Neuronal stem cell (in vitro differentiated cells): ENCODE measurements at regions not wholly inside any gene's neighbourhood (a gene's known extent, or its start where the extent isn't known, plus 50 kb on each side); places are given as distances from the start of the nearest gene placed in this dataset.

Source experiments
- DNase-seq: peaks from one replicate; pipeline ENCODE4 v3.0.0-alpha.2; 2013; ENCODE audit warnings: low spot score
- H2AFZ ChIP-seq: one replicate; pipeline ENCODE4 v1.6.1; 2013; ENCODE audit warnings: mild to moderate bottlenecking, low read length, inconsistent platforms
- H2AK5ac ChIP-seq: 2 replicates; pipeline ENCODE4 v1.6.1; 2013; ENCODE audit warnings: low read depth, mild to moderate bottlenecking, inconsistent platforms, low read length, moderate library complexity, mixed read lengths
- H2BK120ac ChIP-seq: 2 replicates; pipeline ENCODE4 v1.6.1; 2013; ENCODE audit warnings: low read depth, mild to moderate bottlenecking, inconsistent platforms, low read length, moderate library complexity, mixed read lengths
- H2BK12ac ChIP-seq: one replicate; pipeline ENCODE4 v1.6.1; 2013; ENCODE audit warnings: low read length, inconsistent platforms
- H2BK15ac ChIP-seq: 2 replicates; pipeline ENCODE4 v1.6.1; 2013; ENCODE audit warnings: mild to moderate bottlenecking, low read length, inconsistent platforms, mixed read lengths
- H2BK5ac ChIP-seq: one replicate; pipeline ENCODE4 v1.6.1; 2013; ENCODE audit warnings: inconsistent platforms, mild to moderate bottlenecking, low read length, moderate library complexity
- H3K14ac ChIP-seq: one replicate; pipeline ENCODE4 v1.6.1; 2013; ENCODE audit warnings: low read length, inconsistent platforms
- H3K18ac ChIP-seq: 2 replicates; pipeline ENCODE4 v1.6.1; 2013; ENCODE audit warnings: low read length, inconsistent platforms
- H3K23ac ChIP-seq: 2 replicates; pipeline ENCODE4 v1.6.1; 2013; ENCODE audit warnings: low read depth, mild to moderate bottlenecking, mixed read lengths, low read length, inconsistent platforms; ENCODE audit not compliant: poor library complexity
- H3K27ac ChIP-seq: replicated peaks from 3 replicates; pipeline ENCODE4 v1.5.1; 2013; ENCODE audit warnings: low read length, inconsistent platforms
- H3K27me3 ChIP-seq, 3 experiments: 2 replicates each; pipeline ENCODE4 v1.6.1; 2013; ENCODE audit warnings: low read length in 3 of 3, mild to moderate bottlenecking in 2 of 3, inconsistent platforms in 1 of 3, low read depth in 1 of 3, mixed read lengths in 1 of 3, moderate library complexity in 1 of 3; ENCODE audit not compliant: control insufficient read depth in 3 of 3, insufficient read depth in 3 of 3
- H3K36me3 ChIP-seq, 2 donors: replicated peaks in 1 of 2; 2 replicates each; pipeline ENCODE4 v1.6.1; 2013; ENCODE audit warnings: low read length in 2 of 2; ENCODE audit not compliant: control insufficient read depth in 2 of 2, insufficient read depth in 2 of 2
- H3K4ac ChIP-seq: 2 replicates; pipeline ENCODE4 v1.6.1; 2013; ENCODE audit warnings: inconsistent platforms, mild to moderate bottlenecking, low read length, moderate library complexity
- H3K4me1 ChIP-seq, 2 donors: 1 replicate in 1 of 2; 2 replicates in 1 of 2; pipeline ENCODE4 v1.6.1; 2013; ENCODE audit warnings: low read length in 2 of 2, low read depth in 1 of 2; ENCODE audit not compliant: control insufficient read depth in 2 of 2, insufficient read depth in 1 of 2
- H3K4me2 ChIP-seq: one replicate; pipeline ENCODE4 v1.6.1; 2013; ENCODE audit warnings: mild to moderate bottlenecking, low read length, inconsistent platforms; ENCODE audit not compliant: insufficient read depth, poor library complexity, severe bottlenecking
- H3K4me3 ChIP-seq, 2 donors: 2 replicates each; pipeline ENCODE4 v1.5.1; 2013; ENCODE audit warnings: low read length in 2 of 2, mild to moderate bottlenecking in 2 of 2, inconsistent platforms in 1 of 2, moderate library complexity in 1 of 2
- H3K79me1 ChIP-seq: one replicate; pipeline ENCODE4 v1.6.1; 2013; ENCODE audit warnings: low read depth, mild to moderate bottlenecking, inconsistent platforms, low read length, moderate library complexity
- H3K9ac ChIP-seq: one replicate; pipeline ENCODE4 v1.6.1; 2013; ENCODE audit warnings: mild to moderate bottlenecking, low read depth, low read length, inconsistent platforms; ENCODE audit not compliant: poor library complexity
- H3K9me3 ChIP-seq, 2 donors: replicated peaks in 1 of 2; 2 replicates each; pipeline versions ENCODE3 to v1.6.1; 2013; ENCODE audit warnings: low read length in 2 of 2, mild to moderate bottlenecking in 2 of 2, inconsistent platforms in 1 of 2, low read depth in 1 of 2, mixed read lengths in 1 of 2, moderate library complexity in 1 of 2; ENCODE audit not compliant: control insufficient read depth in 2 of 2, insufficient read depth in 1 of 2
- H4K8ac ChIP-seq: one replicate; pipeline ENCODE4 v1.6.1; 2013; ENCODE audit warnings: low read depth, mild to moderate bottlenecking, inconsistent platforms, low read length, moderate library complexity
- H4K91ac ChIP-seq: one replicate; pipeline ENCODE4 v1.6.1; 2013; ENCODE audit warnings: low read length, low read depth, mild to moderate bottlenecking, inconsistent platforms; ENCODE audit not compliant: poor library complexity
- WGBS, 2 donors: extraction: QIAGEN DNeasy Blood & Tissue Kit; methylation state at CpG; one replicate each; pipeline ENCODE4 v1.1.7; 2013; ENCODE audit warnings: missing lambda C conversion rate in 2 of 2, mixed read lengths in 1 of 2; ENCODE audit not compliant: insufficient read length in 2 of 2, insufficient replicate concordance in 1 of 2; ENCODE audit errors: extremely low coverage in 2 of 2; 5-methylcytosine and 5-hydroxymethylcytosine counted together

GRCh38 chr6:51360287-51360686 lies 541.6 kb downstream of the TFAP2B start:
- no peak overlapping the region for H2AFZ ChIP-seq
- no peak overlapping the region for H3K4me2 ChIP-seq
- no peaks in the 10 kb centered on the region for H3K9me3 ChIP-seq

GRCh38 chr6:51365566-51365965 lies 546.9 kb downstream of the TFAP2B start:
- no peak overlapping the region for H2AFZ ChIP-seq
- no peak overlapping the region for H3K14ac ChIP-seq
- H2BK15ac ChIP-seq, result no peak overlapping the region
- DNase-seq, result no peak
- H4K8ac ChIP-seq, result no peak overlapping the region
- H3K4me3 ChIP-seq, result no peak overlapping the region
- H3K79me1 ChIP-seq, result no peaks in the 10 kb centered on the region
- H3K4ac ChIP-seq, result no peak overlapping the region
- H3K27ac ChIP-seq, result no peak overlapping the region
- H3K36me3 ChIP-seq, result no peaks in the 10 kb centered on the region
- H3K9me3 ChIP-seq, result no peaks in the 10 kb centered on the region
- H2BK120ac ChIP-seq, result no peak overlapping the region
- H3K23ac ChIP-seq, result no peak overlapping the region
- no peaks in the 10 kb centered on the region for H3K4me1 ChIP-seq
- no peak overlapping the region for H2BK5ac ChIP-seq
- no peak overlapping the region for H3K4me2 ChIP-seq
- no peak overlapping the region for H3K9ac ChIP-seq
- no peak overlapping the region for H2AK5ac ChIP-seq
- no peaks in the 10 kb centered on the region for H3K27me3 ChIP-seq
- no peak overlapping the region for H3K18ac ChIP-seq
- no peak overlapping the region for H2BK12ac ChIP-seq
- H4K91ac ChIP-seq, result no peak overlapping the region

More at GRCh38 chr6:51360287-51360686, 541.6 kb downstream of the TFAP2B start:
- DNase-seq, result no peak
- Histone ChIP-seq H3K79me1 (no peaks in the 10 kb centered on the region), H3K14ac (no peak overlapping the region), H4K8ac (no peak overlapping the region), H4K91ac (no peak overlapping the region), H2BK12ac (no peak overlapping the region), H3K27me3 (no peaks in the 10 kb centered on the region), H2BK15ac (no peak overlapping the region), H3K23ac (no peak overlapping the region), H2BK5ac (no peak overlapping the region), H3K4me3 (no peak overlapping the region), H3K36me3 (no peaks in the 10 kb centered on the region), H3K18ac (no peak overlapping the region), H3K9ac (no peak overlapping the region), H3K4ac (no peak overlapping the region), H2AK5ac (no peak overlapping the region), H2BK120ac (no peak overlapping the region), H3K4me1 (no peaks in the 10 kb centered on the region), H3K27ac (no peak overlapping the region)
- WGBS, 2 donors, result no CpG with 5 or more reads among the region's 2 CpGs

GRCh38 chr6:51369485-51369884 lies 550.8 kb downstream of the TFAP2B start:
- no peak overlapping the region for H3K18ac ChIP-seq
- H3K4me2 ChIP-seq, result no peak overlapping the region

GRCh38 chr6:51382847-51383246 lies 564.2 kb downstream of the TFAP2B start:
- Histone ChIP-seq H3K36me3 (no peaks in the 10 kb centered on the region), H3K79me1 (no peaks in the 10 kb centered on the region), H2BK12ac (no peak overlapping the region), H4K91ac (no peak overlapping the region), H3K4ac (no peak overlapping the region), H3K27ac (no peak overlapping the region), H3K4me3 (no peak overlapping the region), H4K8ac (no peak overlapping the region), H3K9me3 (no peaks in the 10 kb centered on the region), H3K14ac (no peak overlapping the region), H2BK5ac (no peak overlapping the region), H2BK120ac (no peak overlapping the region), H2BK15ac (no peak overlapping the region), H3K4me1 (no peaks in the 10 kb centered on the region), H3K18ac (no peak overlapping the region), H3K27me3 (no peaks in the 10 kb centered on the region), H2AFZ (no peak overlapping the region), H3K4me2 (no peak overlapping the region), H2AK5ac (no peak overlapping the region), H3K9ac (no peak overlapping the region), H3K23ac (no peak overlapping the region)
- DNase-seq, result no peak

More at GRCh38 chr6:51369485-51369884, 550.8 kb downstream of the TFAP2B start:
- H4K8ac ChIP-seq, result no peak overlapping the region
- no peaks in the 10 kb centered on the region for H3K4me1 ChIP-seq
- DNase-seq, result no peak
- H2BK120ac ChIP-seq, result no peak overlapping the region
- H2BK12ac ChIP-seq, result no peak overlapping the region
- H3K27me3 ChIP-seq, result no peaks in the 10 kb centered on the region
- H2AK5ac ChIP-seq, result no peak overlapping the region
- no peaks in the 10 kb centered on the region for H3K36me3 ChIP-seq
- no peak overlapping the region for H2BK5ac ChIP-seq
- H3K27ac ChIP-seq, result no peak overlapping the region
- WGBS, 2 donors, result no CpG with 5 or more reads among the region's 1 CpG
- no peak overlapping the region for H3K4ac ChIP-seq
- no peak overlapping the region for H3K14ac ChIP-seq
- no peak overlapping the region for H3K23ac ChIP-seq
- no peaks in the 10 kb centered on the region for H3K79me1 ChIP-seq
- H3K9me3 ChIP-seq, result no peaks in the 10 kb centered on the region
- H2AFZ ChIP-seq, result no peak overlapping the region
- no peak overlapping the region for H2BK15ac ChIP-seq
- no peak overlapping the region for H4K91ac ChIP-seq
- H3K4me3 ChIP-seq, result no peak overlapping the region
- no peak overlapping the region for H3K9ac ChIP-seq
